IMR-90 (cell line): ENCODE measurements at regions not wholly inside any gene's neighbourhood (a gene's known extent, or its start where the extent isn't known, plus 50 kb on each side); places are given as distances from the start of the nearest gene placed in this dataset.

ENCODE experiments used
- ATAC-seq: fragments of 200-7000 bp; cut with Tn5 transposase; 2 replicates; pipeline ENCODE4 v1.9.1; 2020; ENCODE audit warnings: low read depth, mild to moderate bottlenecking, moderate library complexity
- BruUV-seq: library from RNA; stranded (reverse); fragments of 400-500 nt; replicated peaks from 2 replicates; lab custom pipeline; 2021; lab: Mats Ljungman, UMichigan
- CTCF ChIA-PET: fragments of 300-600 bp; formaldehyde crosslinking; extraction: SDS; loops from one replicate; lab custom pipeline; 2021; ENCODE audit warnings: antibody characterized with exemption; lab: Yijun Ruan, JAX
- POLR2A ChIA-PET: fragments of 300-600 bp; sonication (Branson Sonifier 250); formaldehyde crosslinking; loops from one replicate; lab custom pipeline; 2022; ENCODE audit warnings: antibody characterized with exemption; ENCODE audit not compliant: unreplicated experiment; lab: Charles Lee
- DNase-seq: peaks from one replicate; pipeline ENCODE4 v3.0.0; 2013
- H2AFZ ChIP-seq: replicated peaks from 2 replicates; pipeline ENCODE3; 2013; ENCODE audit warnings: low read length, mild to moderate bottlenecking; ENCODE audit not compliant: poor library complexity
- H2AK5ac ChIP-seq: 2 replicates; pipeline ENCODE4 v1.6.1; 2013; ENCODE audit warnings: low read depth, low read length, inconsistent platforms
- H2AK9ac ChIP-seq: replicated peaks from 2 replicates; pipeline ENCODE3; 2013; ENCODE audit warnings: mild to moderate bottlenecking, low read depth, low read length, moderate library complexity; ENCODE audit not compliant: poor library complexity
- H2BK120ac ChIP-seq: 2 replicates; pipeline ENCODE4 v1.6.1; 2013; ENCODE audit warnings: low read depth, low read length, inconsistent platforms
- H2BK15ac ChIP-seq: 3 replicates; pipeline ENCODE4 v1.6.1; 2013; ENCODE audit warnings: low read depth, low read length, inconsistent platforms
- H2BK20ac ChIP-seq: 2 replicates; pipeline ENCODE4 v1.6.1; 2013; ENCODE audit warnings: low read depth, mild to moderate bottlenecking, inconsistent platforms, low read length, moderate library complexity
- H2BK5ac ChIP-seq: 2 replicates; pipeline ENCODE4 v1.6.1; 2013; ENCODE audit warnings: mild to moderate bottlenecking, low read depth, low read length, inconsistent platforms; ENCODE audit not compliant: poor library complexity, severe bottlenecking
- H3K14ac ChIP-seq: replicated peaks from 2 replicates; pipeline ENCODE4 v1.6.1; 2013; ENCODE audit warnings: low read depth, low read length, inconsistent platforms
- H3K18ac ChIP-seq: 2 replicates; pipeline ENCODE4 v1.6.1; 2013; ENCODE audit warnings: low read depth, low read length, control low read depth
- H3K23ac ChIP-seq: 2 replicates; pipeline ENCODE4 v1.6.1; 2013; ENCODE audit warnings: low read depth, low read length, inconsistent platforms
- H3K27ac ChIP-seq: 2 replicates; pipeline ENCODE4 v1.5.1; 2013; ENCODE audit warnings: mild to moderate bottlenecking, control low read depth, low read length; ENCODE audit not compliant: insufficient read depth
- H3K27me3 ChIP-seq: 2 replicates; pipeline ENCODE4 v1.6.1; 2013; ENCODE audit warnings: low read length; ENCODE audit not compliant: control insufficient read depth, insufficient read depth
- H3K36me3 ChIP-seq: 2 replicates; pipeline ENCODE4 v1.6.1; 2013; ENCODE audit warnings: low read length, mixed read lengths; ENCODE audit not compliant: control insufficient read depth, insufficient read depth
- H3K4ac ChIP-seq: 2 replicates; pipeline ENCODE4 v1.6.1; 2013; ENCODE audit warnings: low read depth, low read length, inconsistent platforms
- H3K4me1 ChIP-seq: 2 replicates; pipeline ENCODE4 v1.6.1; 2013; ENCODE audit warnings: low read length, mixed read lengths; ENCODE audit not compliant: control insufficient read depth, insufficient read depth
- H3K4me2 ChIP-seq: 2 replicates; pipeline ENCODE4 v1.6.1; 2013; ENCODE audit warnings: low read depth, mild to moderate bottlenecking, control low read depth, low read length, moderate library complexity
- H3K4me3 ChIP-seq: 2 replicates; pipeline ENCODE4 v1.5.1; 2013; ENCODE audit warnings: low read depth, mild to moderate bottlenecking, control low read depth, low read length, moderate library complexity; ENCODE audit not compliant: insufficient read depth
- H3K56ac ChIP-seq: 2 replicates; pipeline ENCODE4 v1.6.1; 2013; ENCODE audit warnings: low read length, inconsistent platforms; ENCODE audit not compliant: insufficient read depth; ENCODE audit errors: extremely low read depth
- H3K79me1 ChIP-seq, 2 experiments: 2 replicates each; pipeline ENCODE4 v1.6.1; 2013; ENCODE audit warnings: low read length in 2 of 2, inconsistent platforms in 1 of 2, low read depth in 1 of 2
- H3K9ac ChIP-seq: 2 replicates; pipeline ENCODE4 v1.6.1; 2013; ENCODE audit warnings: low read depth, low read length, control low read depth
- H3K9me1 ChIP-seq: 2 replicates; pipeline ENCODE4 v1.6.1; 2013; ENCODE audit warnings: low read length, inconsistent platforms; ENCODE audit not compliant: insufficient read depth
- H3K9me3 ChIP-seq: 2 replicates; pipeline ENCODE4 v1.6.1; 2013; ENCODE audit warnings: low read length; ENCODE audit not compliant: control insufficient read depth, insufficient read depth
- H4K20me1 ChIP-seq: 2 replicates; pipeline ENCODE4 v1.6.1; 2013; ENCODE audit warnings: low read length, inconsistent platforms; ENCODE audit not compliant: insufficient read depth
- H4K5ac ChIP-seq: 2 replicates; pipeline ENCODE4 v1.6.1; 2013; ENCODE audit warnings: mild to moderate bottlenecking, low read depth, low read length, control low read depth
- H4K8ac ChIP-seq, 2 experiments: 2 replicates each; pipeline ENCODE4 v1.6.1; 2013; ENCODE audit warnings: low read depth in 2 of 2, low read length in 2 of 2, control low read depth in 1 of 2, inconsistent platforms in 1 of 2
- H4K91ac ChIP-seq: 2 replicates; pipeline ENCODE4 v1.6.1; 2013; ENCODE audit warnings: low read depth, low read length, inconsistent platforms; ENCODE audit not compliant: insufficient read depth
- CHD1 ChIP-seq: IDR thresholded peaks from 2 replicates; pipeline ENCODE4 v1.6.1; 2012; ENCODE audit warnings: low read depth, low read length, improper control_type of control experiment
- ELK1 ChIP-seq: fragments of 150-350 bp; IDR thresholded peaks from 2 replicates; pipeline ENCODE4 v1.6.1; 2016; ENCODE audit warnings: low read depth, mild to moderate bottlenecking, low read length, moderate library complexity, borderline replicate concordance
- MAFK ChIP-seq: IDR thresholded peaks from 2 replicates; pipeline ENCODE4 v1.6.1; 2012; ENCODE audit warnings: low read depth, low read length, improper control_type of control experiment
- MXI1 ChIP-seq: IDR thresholded peaks from 2 replicates; pipeline ENCODE4 v1.6.1; 2012; ENCODE audit warnings: low read depth, mild to moderate bottlenecking, low read length, moderate library complexity, borderline replicate concordance
- NFE2L2 ChIP-seq: fragments of 150-350 bp; IDR thresholded peaks from 2 replicates; pipeline ENCODE4 v1.6.1; 2016; ENCODE audit warnings: low read depth, mild to moderate bottlenecking, low read length
- RAD21 ChIP-seq: IDR thresholded peaks from 2 replicates; pipeline ENCODE4 v1.6.1; 2012; ENCODE audit warnings: low read length, improper control_type of control experiment
- RCOR1 ChIP-seq: IDR thresholded peaks from 2 replicates; pipeline ENCODE4 v1.6.1; 2012; ENCODE audit warnings: mild to moderate bottlenecking, low read length, improper control_type of control experiment; ENCODE audit not compliant: insufficient replicate concordance
- RFX5 ChIP-seq: IDR thresholded peaks from 2 replicates; pipeline ENCODE4 v1.8.0; 2012; ENCODE audit warnings: low read depth, mild to moderate bottlenecking, low read length, moderate library complexity
- SMC3 ChIP-seq: fragments of 150-350 bp; IDR thresholded peaks from 2 replicates; pipeline ENCODE4 v1.6.1; 2016; ENCODE audit warnings: low read depth, mild to moderate bottlenecking, antibody characterized with exemption, low read length, moderate library complexity
- USF2 ChIP-seq: fragments of 150-350 bp; IDR thresholded peaks from 2 replicates; pipeline ENCODE4 v1.6.1; 2017; ENCODE audit warnings: mild to moderate bottlenecking, antibody characterized with exemption, low read length, low read depth
- WGBS, 2 experiments: methylation state at CpG; one replicate each; pipeline versions ENCODE4 v1.1.5 to v1.1.7; 2013; ENCODE audit warnings: missing lambda C conversion rate in 2 of 2; ENCODE audit not compliant: insufficient read length in 1 of 2; ENCODE audit errors: extremely low coverage in 2 of 2; 5-methylcytosine and 5-hydroxymethylcytosine counted together
- dilution Hi-C: fragments of 300-500 bp; cut with HindIII; formaldehyde crosslinking; loops from one replicate; pipeline ENCODE4 v1.14.3; 2018; ENCODE audit warnings: low sequenced_read_pairs; ENCODE audit not compliant: unreplicated experiment
- in situ Hi-C: fragments of 300-500 bp; cut with MboI; formaldehyde crosslinking; loops from 3 replicates; pipeline ENCODE4 v1.14.3; 2019; ENCODE audit warnings: low sequenced_read_pairs, inconsistent platforms, mixed read lengths
- intact Hi-C: fragments of 100-400 bp; cut with micrococcal nuclease; formaldehyde crosslinking; loops from 2 replicates; pipeline ENCODE4 v1.10.0; 2022

GRCh38 chr4:163233321-163233720, 66.6 kb upstream of the NAF1 start:
- Histone ChIP-seq H3K9ac (no peak overlapping the region), H3K27me3 (no peaks in the 10 kb centered on the region), H2AFZ (no peak overlapping the region), H3K23ac (no peak overlapping the region), H4K20me1 (no peaks in the 10 kb centered on the region), H2BK5ac (no peak overlapping the region), H3K79me1 (no peaks in the 10 kb centered on the region), H4K5ac (no peak overlapping the region), H3K56ac (no peak overlapping the region), H2AK9ac (no peak overlapping the region), H3K4ac (no peak overlapping the region), H3K9me3 (peaks cover 4% of the 10 kb centered on the region; the same call in 1 of the 2 replicates), H3K9me1 (no peaks in the 10 kb centered on the region), H3K4me3 (no peak overlapping the region), H2BK120ac (no peak overlapping the region), H4K91ac (no peak overlapping the region), H3K36me3 (no peaks in the 10 kb centered on the region), H3K4me2 (no peak overlapping the region), H3K27ac (no peak overlapping the region), H3K18ac (no peak overlapping the region), H4K8ac (no peak overlapping the region), H3K14ac (no peak overlapping the region), H2BK20ac (no peak overlapping the region), H3K4me1 (no peaks in the 10 kb centered on the region), H2BK15ac (no peak overlapping the region), H2AK5ac (no peak overlapping the region)
- in situ Hi-C loops (no loop called here), dilution Hi-C loops (no loop called here), intact Hi-C loops (no loop called here)
- ATAC-seq: no peak
- WGBS, 2 experiments: no CpG with 5 or more reads among the region's 3 CpGs
- DNase-seq: no peak
- ChIA-PET CTCF (no interaction called here), POLR2A (no interaction called here)
- BruUV-seq: no TSS peak
- no peak for TF ChIP-seq RAD21
- no peak for TF ChIP-seq NFE2L2
- no peak for TF ChIP-seq SMC3
- TF ChIP-seq USF2: no peak
- no peak for TF ChIP-seq CHD1
- no peak for TF ChIP-seq MAFK
- TF ChIP-seq ELK1: no peak
- TF ChIP-seq RCOR1: no peak
- no peak for TF ChIP-seq RFX5
- no peak for TF ChIP-seq MXI1
